Body of pancreas (tissue), 4 donors: ENCODE measurements at regions not wholly inside any gene's neighbourhood (a gene's known extent, or its start where the extent isn't known, plus 50 kb on each side); places are given as distances from the start of the nearest gene placed in this dataset.

ENCODE experiments used
- CTCF ChIP-seq, 7 experiments: fragments of 450-650 bp in 4 of 7; fragments of 200-600 bp in 3 of 7; sonication (generic) in 3 of 7; IDR thresholded peaks; one replicate each; pipeline ENCODE4 v1.5.1; 2016 to 2019; ENCODE audit warnings: antibody characterized with exemption in 7 of 7
- POLR2A ChIP-seq, 3 donors: fragments of 450-650 bp; IDR thresholded peaks; one replicate each; pipeline ENCODE4 v1.6.1; 2016; ENCODE audit warnings: antibody characterized with exemption in 3 of 3, mild to moderate bottlenecking in 2 of 3

- TF ChIP-seq POLR2A (IDR thresholded peaks at IDR 0.05), result no peak
- TF ChIP-seq CTCF (IDR thresholded peaks at IDR 0.05), result no peak
Measured at GRCh38 chr9:2979957-2980610, 136.2 kb upstream of the PUM3 start.
